Liver (tissue), 3 donors: ENCODE measurements at regions not wholly inside any gene's neighbourhood (a gene's known extent, or its start where the extent isn't known, plus 50 kb on each side); places are given as distances from the start of the nearest gene placed in this dataset.

ENCODE experiments used
- CTCF ChIP-seq: fragments of 150-350 bp; IDR thresholded peaks from 2 replicates; pipeline ENCODE4 v1.5.1; 2017; ENCODE audit warnings: improper control_type of control experiment, low read depth, low read length; ENCODE audit not compliant: missing input control
- EGR1 ChIP-seq, 2 donors: IDR thresholded peaks; 2 replicates each; pipeline ENCODE4 v1.6.1; 2016 to 2018; ENCODE audit warnings: antibody characterized with exemption in 2 of 2, low read depth in 2 of 2
- MAX ChIP-seq: IDR thresholded peaks from 2 replicates; pipeline ENCODE4 v1.6.1; 2016; ENCODE audit warnings: antibody characterized with exemption
- RAD21 ChIP-seq, 2 donors: IDR thresholded peaks; 2 replicates each; pipeline ENCODE4 v1.6.1; 2016; ENCODE audit warnings: antibody characterized with exemption in 2 of 2, mild to moderate bottlenecking in 2 of 2
- REST ChIP-seq: IDR thresholded peaks from 2 replicates; pipeline ENCODE4 v1.6.1; 2016; ENCODE audit warnings: antibody characterized with exemption, mild to moderate bottlenecking
- TAF1 ChIP-seq: conservative IDR thresholded peaks from 2 replicates; pipeline ENCODE4 v1.6.1; 2016; ENCODE audit warnings: antibody characterized with exemption, mild to moderate bottlenecking
- donor health status: healthy.
- donor health status: healthy.

- TF ChIP-seq CTCF (no peak), TAF1 (no peak), MAX (no peak), REST (no peak), EGR1 (IDR thresholded peaks at IDR 0.05; ENCODE audit: low read depth in 2 of 2) (no peak), RAD21 (IDR thresholded peaks at IDR 0.05) (no peak)
These were observed 268.1 kb upstream of the PLPP4 start for GRCh38 chr10:120188950-120189349.
